B cell (primary cell): ENCODE measurements at regions not wholly inside any gene's neighbourhood (a gene's known extent, or its start where the extent isn't known, plus 50 kb on each side); places are given as distances from the start of the nearest gene placed in this dataset.

Experiments used
- CTCF ChIP-seq: fragments of 200-600 bp; IDR thresholded peaks from one replicate; pipeline ENCODE4 v1.8.0; 2022; ENCODE audit warnings: antibody characterized with exemption, mild to moderate bottlenecking
- EZH2 ChIP-seq: IDR thresholded peaks from 2 replicates; pipeline ENCODE4 v1.6.1; 2012; ENCODE audit warnings: borderline replicate concordance, low read depth, mild to moderate bottlenecking, moderate library complexity, low read length; ENCODE audit not compliant: insufficient read depth, poor library complexity, severe bottlenecking

GRCh38 chr1:38249001-38249400, 202.4 kb upstream of the POU3F1 start:
- TF ChIP-seq CTCF (no peak), EZH2 (no peak)
